ENCODE measurements at regions not wholly inside any gene's neighbourhood (a gene's known extent, or its start where the extent isn't known, plus 50 kb on each side); places are given as distances from the start of the nearest gene placed in this dataset.

- no TSS peak for BruUV-seq (replicated peaks)
- no peaks in the 10 kb centered on the region for H4K20me1 ChIP-seq (ENCODE audit: low read length)
- TF ChIP-seq EZH2 (IDR thresholded peaks at IDR 0.05; ENCODE audit: low read length, unreplicated experiment) = no peak
- no peak for TF ChIP-seq CTCF (conservative IDR thresholded peaks at IDR 0.05; ENCODE audit: low read depth, low read length)
- TF ChIP-seq EZH2phosphoT487 (IDR thresholded peaks at IDR 0.05; ENCODE audit: borderline replicate concordance, low read length) = no peak
- no peak overlapping the region for H3K4me3 ChIP-seq (ENCODE audit: low read length)
- no peak overlapping the region for H3K9ac ChIP-seq (ENCODE audit: low read length)
- intact Hi-C loops (cut with micrococcal nuclease) = no loop called here
- no peaks in the 10 kb centered on the region for H3K9me2 ChIP-seq (replicated peaks; ENCODE audit: low read length)
- H3K4me2 ChIP-seq (ENCODE audit: low read length) = peak overlapping the region; percentile 28; the same call in 1 of the 2 replicates
- H3K27me3 ChIP-seq (ENCODE audit: low read length) = no peaks in the 10 kb centered on the region
- H3F3A ChIP-seq (ENCODE audit: low read length, unreplicated experiment) = no peaks in the 10 kb centered on the region
- peak; percentile 65 for ATAC-seq
- peaks cover 14% of the 10 kb centered on the region for H3K4me1 ChIP-seq (ENCODE audit: insufficient read depth, low read length)
- peak; percentile 83 for DNase-seq
- peak overlapping the region; percentile 42; the same call in 1 of the 2 replicates for H2AFZ ChIP-seq (ENCODE audit: low read length)
- H3K9me3 ChIP-seq (ENCODE audit: low read length) = no peaks in the 10 kb centered on the region
- H3K27ac ChIP-seq (ENCODE audit: low read length) = peak overlapping the region; percentile 53
- CTCF ChIA-PET = no interaction called here
- H3K36me3 ChIP-seq (ENCODE audit: low read depth, low read length) = no peaks in the 10 kb centered on the region
- H3K79me2 ChIP-seq (ENCODE audit: low read length) = no peaks in the 10 kb centered on the region
- POLR2A ChIA-PET (ENCODE audit: unreplicated experiment) = interaction anchor here (0.7 kb wide), 2 partner anchors 34 to 84 kb away, joined by 4 to 5 read pairs; no protein-coding TSS in a partner anchor
Observed at GRCh38 chr7:79930604-79931003, 204.0 kb upstream of the GNAI1 start.

GRCh38 chr7:79927116-79927515, 207.5 kb upstream of the GNAI1 start:
- Histone ChIP-seq H3K4me3 (ENCODE audit: low read length) (no peak overlapping the region), H3K4me1 (ENCODE audit: insufficient read depth, low read length) (peaks cover 35% of the 10 kb centered on the region), H3K9ac (ENCODE audit: low read length) (no peak overlapping the region), H2AFZ (ENCODE audit: low read length) (no peak overlapping the region), H3K9me2 (replicated peaks; ENCODE audit: low read length) (no peaks in the 10 kb centered on the region), H3F3A (ENCODE audit: low read length, unreplicated experiment) (no peaks in the 10 kb centered on the region), H3K9me3 (ENCODE audit: low read length) (no peaks in the 10 kb centered on the region), H3K79me2 (ENCODE audit: low read length) (no peaks in the 10 kb centered on the region), H3K4me2 (ENCODE audit: low read length) (no peak overlapping the region), H3K27me3 (ENCODE audit: low read length) (no peaks in the 10 kb centered on the region), H4K20me1 (ENCODE audit: low read length) (no peaks in the 10 kb centered on the region), H3K27ac (ENCODE audit: low read length) (no peak overlapping the region), H3K36me3 (ENCODE audit: low read depth, low read length) (no peaks in the 10 kb centered on the region)
- ChIA-PET CTCF (no interaction called here), POLR2A (ENCODE audit: unreplicated experiment) (no interaction called here)
- intact Hi-C loops (cut with micrococcal nuclease) = no loop called here
- ATAC-seq (no peak), DNase-seq (no peak)
- BruUV-seq (replicated peaks) = no TSS peak
- no peak for TF ChIP-seq CTCF (conservative IDR thresholded peaks at IDR 0.05; ENCODE audit: low read depth, low read length)
- TF ChIP-seq EZH2 (IDR thresholded peaks at IDR 0.05; ENCODE audit: low read length, unreplicated experiment) = no peak
- TF ChIP-seq EZH2phosphoT487 (IDR thresholded peaks at IDR 0.05; ENCODE audit: borderline replicate concordance, low read length) = no peak

- TF ChIP-seq CTCF (conservative IDR thresholded peaks at IDR 0.05; ENCODE audit: low read depth, low read length) = no peak
- no peak for TF ChIP-seq EZH2 (IDR thresholded peaks at IDR 0.05; ENCODE audit: low read length, unreplicated experiment)
- TF ChIP-seq EZH2phosphoT487 (IDR thresholded peaks at IDR 0.05; ENCODE audit: borderline replicate concordance, low read length) = no peak
- no TSS peak for BruUV-seq (replicated peaks)
- ChIA-PET CTCF (no interaction called here), POLR2A (ENCODE audit: unreplicated experiment) (no interaction called here)
- intact Hi-C loops (cut with micrococcal nuclease) = loop anchor here (2.0 kb wide), 1 partner anchor 47 kb away; no protein-coding TSS in a partner anchor
- Histone ChIP-seq H3K9ac (ENCODE audit: low read length) (peak overlapping the region; percentile 7; the same call in 1 of the 2 replicates), H3F3A (ENCODE audit: low read length, unreplicated experiment) (no peaks in the 10 kb centered on the region), H3K4me3 (ENCODE audit: low read length) (no peak overlapping the region), H2AFZ (ENCODE audit: low read length) (no peak overlapping the region), H3K36me3 (ENCODE audit: low read depth, low read length) (no peaks in the 10 kb centered on the region), H3K9me3 (ENCODE audit: low read length) (no peaks in the 10 kb centered on the region), H3K4me2 (ENCODE audit: low read length) (peak overlapping the region; percentile 25), H3K27ac (ENCODE audit: low read length) (peak overlapping the region; percentile 56), H3K27me3 (ENCODE audit: low read length) (no peaks in the 10 kb centered on the region), H3K4me1 (ENCODE audit: insufficient read depth, low read length) (peaks cover 21% of the 10 kb centered on the region), H3K9me2 (replicated peaks; ENCODE audit: low read length) (no peaks in the 10 kb centered on the region), H3K79me2 (ENCODE audit: low read length) (no peaks in the 10 kb centered on the region), H4K20me1 (ENCODE audit: low read length) (no peaks in the 10 kb centered on the region)
- DNase-seq (peak; percentile 54), ATAC-seq (peak; percentile 85)
Observed at GRCh38 chr7:79923953-79924352, 210.7 kb upstream of the GNAI1 start.

Measured in PC-3 (cell line).